ENCODE measurements at regions not wholly inside any gene's neighbourhood (a gene's known extent, or its start where the extent isn't known, plus 50 kb on each side); places are given as distances from the start of the nearest gene placed in this dataset.

- TF ChIP-seq TCF12 (IDR thresholded peaks at IDR 0.05; ENCODE audit: low read depth): no peak
- no peak for TF ChIP-seq EP300 (IDR thresholded peaks at IDR 0.05; ENCODE audit: borderline replicate concordance)
- no peak for TF ChIP-seq CREB1 (IDR thresholded peaks at IDR 0.05; ENCODE audit: low read depth)
- no peak for TF ChIP-seq CEBPB (IDR thresholded peaks at IDR 0.05)
- TF ChIP-seq TAF1 (IDR thresholded peaks at IDR 0.05; ENCODE audit: low read depth): no peak
- TF ChIP-seq NFIC (IDR thresholded peaks at IDR 0.05): no peak
- TF ChIP-seq EGR1 (IDR thresholded peaks at IDR 0.05): no peak
- no peak for TF ChIP-seq RAD21 (IDR thresholded peaks at IDR 0.05; ENCODE audit: low read depth)
- TF ChIP-seq ZBTB7A (IDR thresholded peaks at IDR 0.05; ENCODE audit: low read depth): no peak
- TF ChIP-seq TEAD4 (IDR thresholded peaks at IDR 0.05): no peak
- no peak for TF ChIP-seq FOXM1 (IDR thresholded peaks at IDR 0.05; ENCODE audit: borderline replicate concordance, low read depth)
- TF ChIP-seq REST (IDR thresholded peaks at IDR 0.05; ENCODE audit: low read depth): no peak
- TF ChIP-seq, protein P1, sequence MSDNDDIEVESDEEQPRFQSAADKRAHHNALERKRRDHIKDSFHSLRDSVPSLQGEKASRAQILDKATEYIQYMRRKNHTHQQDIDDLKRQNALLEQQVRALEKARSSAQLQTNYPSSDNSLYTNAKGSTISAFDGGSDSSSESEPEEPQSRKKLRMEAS (IDR thresholded peaks at IDR 0.05): no peak
- TF ChIP-seq YY1 (IDR thresholded peaks at IDR 0.05; ENCODE audit: low read depth): no peak
These were observed 723.8 kb downstream of the CDH11 start for GRCh38 chr16:64397945-64398508.

GRCh38 chr16:64397042-64397441, 724.8 kb downstream of the CDH11 start:
- TF ChIP-seq NFIC (IDR thresholded peaks at IDR 0.05) (no peak), YY1 (IDR thresholded peaks at IDR 0.05; ENCODE audit: low read depth) (no peak), USF1 (IDR thresholded peaks at IDR 0.05) (no peak), REST (IDR thresholded peaks at IDR 0.05; ENCODE audit: low read depth) (no peak), EGR1 (IDR thresholded peaks at IDR 0.05) (no peak), CREB1 (IDR thresholded peaks at IDR 0.05; ENCODE audit: low read depth) (no peak), EP300 (IDR thresholded peaks at IDR 0.05; ENCODE audit: borderline replicate concordance) (no peak), FOXM1 (IDR thresholded peaks at IDR 0.05; ENCODE audit: borderline replicate concordance, low read depth) (no peak), TAF1 (IDR thresholded peaks at IDR 0.05; ENCODE audit: low read depth) (no peak), ZBTB7A (IDR thresholded peaks at IDR 0.05; ENCODE audit: low read depth) (no peak), TCF12 (IDR thresholded peaks at IDR 0.05; ENCODE audit: low read depth) (no peak), TEAD4 (IDR thresholded peaks at IDR 0.05) (no peak), CEBPB (IDR thresholded peaks at IDR 0.05) (no peak), RAD21 (IDR thresholded peaks at IDR 0.05; ENCODE audit: low read depth) (no peak)
- TF ChIP-seq, protein P1 (IDR thresholded peaks at IDR 0.05): no peak

DNA sequence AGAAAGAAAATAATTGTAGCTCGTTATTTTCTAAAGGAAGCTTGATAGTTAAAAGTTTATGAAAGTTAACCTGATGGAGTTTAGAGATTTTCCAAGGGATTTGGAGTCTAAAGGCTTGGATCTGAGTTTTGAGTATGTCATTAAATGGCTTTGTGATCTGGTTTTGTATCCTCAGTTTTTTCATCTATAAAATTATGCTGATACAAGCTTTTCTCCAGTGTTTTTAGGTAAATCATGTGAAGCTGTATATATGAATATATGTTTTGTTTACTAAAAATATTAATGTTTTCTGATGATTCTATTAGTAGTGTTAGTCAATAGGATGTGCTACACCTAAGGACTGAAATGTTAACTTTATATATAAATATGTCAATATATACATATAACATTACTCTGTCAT, 727.8 kb downstream of the CDH11 start:
- TF ChIP-seq FOXM1 (IDR thresholded peaks at IDR 0.05; ENCODE audit: borderline replicate concordance, low read depth) (no peak), EP300 (IDR thresholded peaks at IDR 0.05; ENCODE audit: borderline replicate concordance) (no peak), CEBPB (IDR thresholded peaks at IDR 0.05) (no peak), CREB1 (IDR thresholded peaks at IDR 0.05; ENCODE audit: low read depth) (no peak), USF1 (IDR thresholded peaks at IDR 0.05) (no peak), REST (IDR thresholded peaks at IDR 0.05; ENCODE audit: low read depth) (no peak), TCF12 (IDR thresholded peaks at IDR 0.05; ENCODE audit: low read depth) (no peak), TAF1 (IDR thresholded peaks at IDR 0.05; ENCODE audit: low read depth) (no peak), TEAD4 (IDR thresholded peaks at IDR 0.05) (no peak), RAD21 (IDR thresholded peaks at IDR 0.05; ENCODE audit: low read depth) (no peak), EGR1 (IDR thresholded peaks at IDR 0.05) (no peak), YY1 (IDR thresholded peaks at IDR 0.05; ENCODE audit: low read depth) (no peak), ZBTB7A (IDR thresholded peaks at IDR 0.05; ENCODE audit: low read depth) (no peak), NFIC (IDR thresholded peaks at IDR 0.05) (no peak)
- TF ChIP-seq, protein P1 (IDR thresholded peaks at IDR 0.05): no peak

GRCh38 chr16:64392456-64392855, 729.4 kb downstream of the CDH11 start:
- no peak for TF ChIP-seq FOXM1 (IDR thresholded peaks at IDR 0.05; ENCODE audit: borderline replicate concordance, low read depth)
- TF ChIP-seq YY1 (IDR thresholded peaks at IDR 0.05; ENCODE audit: low read depth): no peak
